CD14-positive monocyte (primary cell): ENCODE measurements at regions not wholly inside any gene's neighbourhood (a gene's known extent, or its start where the extent isn't known, plus 50 kb on each side); places are given as distances from the start of the nearest gene placed in this dataset.

ENCODE experiments used
- DNase-seq, 3 donors: peaks; one replicate each; pipeline ENCODE4 v3.0.0-alpha.2; 2011 to 2022
- H2AFZ ChIP-seq: 2 replicates; pipeline ENCODE4 v1.6.0; 2012; ENCODE audit warnings: mild to moderate bottlenecking, low read depth, low read length, inconsistent platforms; ENCODE audit not compliant: insufficient read depth, poor library complexity, severe bottlenecking
- H3K27ac ChIP-seq, 2 donors: 1 replicate in 1 of 2; 2 replicates in 1 of 2; pipeline ENCODE4 v1.5.1; 2012 to 2013; ENCODE audit warnings: low read length in 2 of 2, control low read depth in 1 of 2, inconsistent platforms in 1 of 2, low read depth in 1 of 2, mild to moderate bottlenecking in 1 of 2
- H3K27me3 ChIP-seq, 2 donors: one replicate each; pipeline versions ENCODE4 v1.6.0 to v1.6.1; 2011 to 2013; ENCODE audit warnings: low read length in 2 of 2; ENCODE audit not compliant: control insufficient read depth in 2 of 2, insufficient read depth in 2 of 2
- H3K36me3 ChIP-seq, 2 donors: replicated peaks in 1 of 2; 1 replicate in 1 of 2; 2 replicates in 1 of 2; pipeline versions ENCODE4 v1.5.1 to v1.6.1; 2012 to 2013; ENCODE audit warnings: low read length in 2 of 2, control low read depth in 1 of 2, inconsistent platforms in 1 of 2, mild to moderate bottlenecking in 1 of 2; ENCODE audit not compliant: insufficient read depth in 2 of 2, control insufficient read depth in 1 of 2
- H3K4me1 ChIP-seq, 2 donors: 1 replicate in 1 of 2; 2 replicates in 1 of 2; pipeline versions ENCODE4 v1.5.1 to v1.6.1; 2012 to 2013; ENCODE audit warnings: low read length in 2 of 2, control low read depth in 1 of 2, inconsistent platforms in 1 of 2, mild to moderate bottlenecking in 1 of 2, moderate library complexity in 1 of 2; ENCODE audit not compliant: insufficient read depth in 2 of 2, control insufficient read depth in 1 of 2
- H3K4me2 ChIP-seq: replicated peaks from 2 replicates; pipeline ENCODE3; 2012; ENCODE audit warnings: low read length, moderate library complexity, mild to moderate bottlenecking; ENCODE audit not compliant: poor library complexity, severe bottlenecking; ENCODE audit errors: extremely low read depth
- H3K4me3 ChIP-seq, 3 experiments: fragments of 200-600 bp in 1 of 3; sonication (generic) in 1 of 3; replicated peaks in 1 of 3; 1 replicate in 2 of 3; 2 replicates in 1 of 3; pipeline ENCODE4 v1.5.1; 2011 to 2013; ENCODE audit warnings: low read length in 3 of 3, mild to moderate bottlenecking in 3 of 3, control low read depth in 2 of 3, low read depth in 2 of 3, inconsistent platforms in 1 of 3, moderate library complexity in 1 of 3
- H3K79me2 ChIP-seq: 2 replicates; pipeline ENCODE4 v1.6.0; 2012; ENCODE audit warnings: mild to moderate bottlenecking, control low read depth, inconsistent platforms, low read length, moderate library complexity; ENCODE audit not compliant: insufficient read depth
- H3K9ac ChIP-seq: 2 replicates; pipeline ENCODE4 v1.6.0; 2017; ENCODE audit warnings: low read length, mild to moderate bottlenecking; ENCODE audit not compliant: insufficient read depth, poor library complexity, severe bottlenecking
- H3K9me3 ChIP-seq, 2 donors: replicated peaks in 1 of 2; 1 replicate in 1 of 2; 2 replicates in 1 of 2; pipeline versions ENCODE4 v1.5.1 to v1.6.1; 2012 to 2013; ENCODE audit warnings: low read length in 2 of 2, control low read depth in 1 of 2; ENCODE audit not compliant: control insufficient read depth in 1 of 2, insufficient read depth in 1 of 2
- H4K20me1 ChIP-seq: 2 replicates; pipeline ENCODE4 v1.6.0; 2012; ENCODE audit warnings: mild to moderate bottlenecking, low read length, control low read depth, moderate library complexity; ENCODE audit not compliant: insufficient read depth
- H3K27ac Mint-ChIP-seq, 7 donors: one replicate each; pipeline ENCODE4 v1.8.0; 2020; ENCODE audit warnings: mild to moderate bottlenecking in 7 of 7, mixed read lengths in 7 of 7, moderate library complexity in 6 of 7, inconsistent platforms in 2 of 7
- H3K27me3 Mint-ChIP-seq, 3 donors: one replicate each; pipeline ENCODE4 v1.8.0; 2021 to 2022; ENCODE audit warnings: low read depth in 3 of 3, mild to moderate bottlenecking in 3 of 3, mixed read lengths in 3 of 3, moderate library complexity in 3 of 3, inconsistent platforms in 1 of 3
- H3K36me3 Mint-ChIP-seq, 2 donors: one replicate each; pipeline ENCODE4 v1.8.0; 2020; ENCODE audit warnings: mixed read lengths in 2 of 2, inconsistent platforms in 1 of 2, mild to moderate bottlenecking in 1 of 2
- H3K4me1 Mint-ChIP-seq: one replicate; pipeline ENCODE4 v1.8.0; 2020; ENCODE audit warnings: mild to moderate bottlenecking, mixed read lengths
- H3K4me3 Mint-ChIP-seq, 2 donors: one replicate each; pipeline ENCODE4 v1.8.0; 2020; ENCODE audit warnings: mild to moderate bottlenecking in 2 of 2, mixed read lengths in 2 of 2, moderate library complexity in 1 of 2
- H3K9me3 Mint-ChIP-seq, 7 donors: one replicate each; pipeline ENCODE4 v1.8.0; 2020 to 2022; ENCODE audit warnings: mixed read lengths in 7 of 7, mild to moderate bottlenecking in 6 of 7, moderate library complexity in 6 of 7, inconsistent platforms in 2 of 7
- WGBS: methylation state at CpG from one replicate; pipeline ENCODE4 v1.1.5; 2013; ENCODE audit warnings: missing lambda C conversion rate; ENCODE audit not compliant: insufficient coverage; 5-methylcytosine and 5-hydroxymethylcytosine counted together
- intact Hi-C, 2 donors: fragments of 100-400 bp; cut with micrococcal nuclease; formaldehyde crosslinking; loops; one replicate each; pipeline versions ENCODE4 v1.15.0 to v1.15.1; 2023
- TF ChIP-seq, protein P1 (sequence below): fragments of 200-600 bp; IDR thresholded peaks from one replicate; pipeline ENCODE4 v1.8.0; 2022; ENCODE audit warnings: antibody characterized with exemption, mild to moderate bottlenecking

- Histone ChIP-seq H3K4me1 (no peaks in the 10 kb centered on the region), H3K36me3 (no peaks in the 10 kb centered on the region), H3K79me2 (no peaks in the 10 kb centered on the region), H3K27ac (no peak overlapping the region), H2AFZ (no peak overlapping the region), H3K27me3 (no peaks in the 10 kb centered on the region), H3K4me2 (no peak overlapping the region), H3K4me3 (no peak overlapping the region), H3K9me3 (peaks cover 13 to 14% of the 10 kb centered on the region in 2 donors), H3K9ac (no peak overlapping the region), H4K20me1 (no peaks in the 10 kb centered on the region)
- DNase-seq = no peak
- Mint-ChIP-seq H3K27me3 (peaks cover 0 to 1% (median 0%) of the 10 kb centered on the region in 3 donors), H3K9me3 (peaks cover 8 to 24% (median 17%) of the 10 kb centered on the region in 7 donors), H3K4me1 (no peaks in the 10 kb centered on the region), H3K4me3 (no peak overlapping the region), H3K36me3 (no peaks in the 10 kb centered on the region), H3K27ac (no peak overlapping the region)
- WGBS = 84% methylated on average over 2 of the region's 2 CpGs
- TF ChIP-seq, protein P1, sequence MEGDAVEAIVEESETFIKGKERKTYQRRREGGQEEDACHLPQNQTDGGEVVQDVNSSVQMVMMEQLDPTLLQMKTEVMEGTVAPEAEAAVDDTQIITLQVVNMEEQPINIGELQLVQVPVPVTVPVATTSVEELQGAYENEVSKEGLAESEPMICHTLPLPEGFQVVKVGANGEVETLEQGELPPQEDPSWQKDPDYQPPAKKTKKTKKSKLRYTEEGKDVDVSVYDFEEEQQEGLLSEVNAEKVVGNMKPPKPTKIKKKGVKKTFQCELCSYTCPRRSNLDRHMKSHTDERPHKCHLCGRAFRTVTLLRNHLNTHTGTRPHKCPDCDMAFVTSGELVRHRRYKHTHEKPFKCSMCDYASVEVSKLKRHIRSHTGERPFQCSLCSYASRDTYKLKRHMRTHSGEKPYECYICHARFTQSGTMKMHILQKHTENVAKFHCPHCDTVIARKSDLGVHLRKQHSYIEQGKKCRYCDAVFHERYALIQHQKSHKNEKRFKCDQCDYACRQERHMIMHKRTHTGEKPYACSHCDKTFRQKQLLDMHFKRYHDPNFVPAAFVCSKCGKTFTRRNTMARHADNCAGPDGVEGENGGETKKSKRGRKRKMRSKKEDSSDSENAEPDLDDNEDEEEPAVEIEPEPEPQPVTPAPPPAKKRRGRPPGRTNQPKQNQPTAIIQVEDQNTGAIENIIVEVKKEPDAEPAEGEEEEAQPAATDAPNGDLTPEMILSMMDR = no peak
- intact Hi-C loops = no loop called here
Observed at GRCh38 chr12:59268295-59268809, 327.5 kb upstream of the SLC16A7 start.

DNA sequence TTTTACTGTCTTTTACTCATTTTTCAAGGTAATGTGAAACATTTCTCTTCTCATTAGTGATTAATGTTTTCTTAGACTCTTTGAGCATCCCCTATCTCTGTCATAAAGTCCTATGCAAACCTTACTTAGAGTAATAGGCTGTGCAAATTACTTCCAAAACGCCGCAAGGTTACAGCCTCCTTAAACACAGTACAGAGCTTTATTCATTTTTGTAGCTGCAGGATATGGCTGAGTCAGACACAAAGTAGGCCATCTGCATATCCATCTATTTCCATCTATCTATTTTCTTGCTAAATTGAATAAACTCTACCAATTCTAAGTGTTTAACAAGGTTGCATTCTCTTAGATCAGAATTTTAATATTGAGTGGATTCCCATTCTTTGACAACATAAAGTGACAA is 335.6 kb upstream of the SLC16A7 start:
- TF ChIP-seq, protein P1 = no peak
- no peak for DNase-seq
- H3K9ac ChIP-seq = no peak overlapping the region
- WGBS = no CpG with 5 or more reads among the region's 2 CpGs
- Mint-ChIP-seq H3K4me3 (no peak overlapping the region), H3K36me3 (no peaks in the 10 kb centered on the region), H3K9me3 (peaks cover 0 to 12% (median 3%) of the 10 kb centered on the region in 7 donors), H3K27me3 (no peaks in the 10 kb centered on the region), H3K4me1 (no peaks in the 10 kb centered on the region), H3K27ac (no peak overlapping the region)
- H3K4me1 ChIP-seq = no peaks in the 10 kb centered on the region
- H3K27ac ChIP-seq = no peak overlapping the region
- H3K4me3 ChIP-seq = no peak overlapping the region
- no peaks in the 10 kb centered on the region for H3K27me3 ChIP-seq
- H2AFZ ChIP-seq = no peak overlapping the region
- H3K9me3 ChIP-seq = peaks cover 3 to 8% of the 10 kb centered on the region in 2 donors
- H4K20me1 ChIP-seq = no peaks in the 10 kb centered on the region
- no peaks in the 10 kb centered on the region for H3K79me2 ChIP-seq
- H3K36me3 ChIP-seq = no peaks in the 10 kb centered on the region
- H3K4me2 ChIP-seq = no peak overlapping the region
- intact Hi-C loops = no loop called here
